Keratinocyte (primary cell): ENCODE measurements at regions not wholly inside any gene's neighbourhood (a gene's known extent, or its start where the extent isn't known, plus 50 kb on each side); places are given as distances from the start of the nearest gene placed in this dataset.

Source experiments
- DNase-seq: peaks from one replicate; pipeline ENCODE4 v3.0.0-alpha.2; 2011; ENCODE audit warnings: low read depth, missing footprints, low spot score
- FAIRE-seq: peaks from 2 replicates; lab custom pipeline; 2011; peaks lifted over from hg19 to GRCh38; lab: Jason Lieb, UNC
- H2AFZ ChIP-seq: 2 replicates; pipeline ENCODE4 v1.6.0; 2012; ENCODE audit warnings: low read length, control low read depth, inconsistent platforms; ENCODE audit not compliant: control insufficient read depth
- H3K27ac ChIP-seq: 2 replicates; pipeline ENCODE4 v1.5.1; 2011; ENCODE audit warnings: low read length; ENCODE audit not compliant: control insufficient read depth, insufficient read depth
- H3K27me3 ChIP-seq: 3 replicates; pipeline ENCODE4 v1.6.0; 2011; ENCODE audit warnings: low read length; ENCODE audit not compliant: control insufficient read depth, insufficient read depth; ENCODE audit errors: extremely low read depth
- H3K36me3 ChIP-seq, 2 experiments: 2 replicates in 1 of 2; 3 replicates in 1 of 2; pipeline ENCODE4 v1.5.1; 2011; ENCODE audit warnings: low read length in 2 of 2, mild to moderate bottlenecking in 1 of 2; ENCODE audit not compliant: control insufficient read depth in 2 of 2, insufficient read depth in 2 of 2; ENCODE audit errors: extremely low read depth in 1 of 2
- H3K4me1 ChIP-seq: 3 replicates; pipeline ENCODE4 v1.5.1; 2011; ENCODE audit warnings: low read length; ENCODE audit not compliant: control insufficient read depth, insufficient read depth; ENCODE audit errors: extremely low read depth
- H3K4me2 ChIP-seq: 3 replicates; pipeline ENCODE4 v1.6.0; 2011; ENCODE audit warnings: low read depth, low read length; ENCODE audit not compliant: control insufficient read depth, insufficient read depth; ENCODE audit errors: extremely low read depth
- H3K4me3 ChIP-seq, 3 experiments: fragments of 200-600 bp in 1 of 3; sonication (generic) in 1 of 3; 2 replicates in 2 of 3; 3 replicates in 1 of 3; pipeline ENCODE4 v1.5.1; 2011 to 2016; ENCODE audit warnings: low read length in 3 of 3, mild to moderate bottlenecking in 3 of 3, control low read depth in 2 of 3, inconsistent platforms in 1 of 3, low read depth in 1 of 3, mixed read lengths in 1 of 3, mixed run types in 1 of 3, moderate library complexity in 1 of 3; ENCODE audit not compliant: control insufficient read depth in 2 of 3, insufficient read depth in 2 of 3; ENCODE audit errors: extremely low read depth in 1 of 3
- H3K79me2 ChIP-seq: 2 replicates; pipeline ENCODE4 v1.6.0; 2012; ENCODE audit warnings: low read length; ENCODE audit not compliant: control insufficient read depth, insufficient read depth
- H3K9ac ChIP-seq: 3 replicates; pipeline ENCODE4 v1.6.0; 2011; ENCODE audit warnings: low read length; ENCODE audit not compliant: control insufficient read depth, insufficient read depth; ENCODE audit errors: extremely low read depth
- H3K9me1 ChIP-seq: 3 replicates; pipeline ENCODE4 v1.6.0; 2011; ENCODE audit warnings: low read length; ENCODE audit not compliant: control insufficient read depth, insufficient read depth; ENCODE audit errors: extremely low read depth
- H3K9me3 ChIP-seq: 2 replicates; pipeline ENCODE4 v1.5.1; 2012; ENCODE audit warnings: low read depth, low read length; ENCODE audit not compliant: control insufficient read depth
- H4K20me1 ChIP-seq: 3 replicates; pipeline ENCODE4 v1.6.0; 2011; ENCODE audit warnings: low read length; ENCODE audit not compliant: control insufficient read depth, insufficient read depth; ENCODE audit errors: extremely low read depth
- CTCF ChIP-seq, 3 experiments: IDR thresholded peaks in 1 of 3; conservative IDR thresholded peaks in 1 of 3; optimal IDR thresholded peaks in 1 of 3; 2 replicates in 2 of 3; 3 replicates in 1 of 3; pipeline versions ENCODE3 to v1.5.1; 2011; ENCODE audit warnings: low read length in 3 of 3, mild to moderate bottlenecking in 3 of 3, moderate library complexity in 2 of 3, control low read depth in 1 of 3, inconsistent platforms in 1 of 3; ENCODE audit not compliant: insufficient read depth in 2 of 3; ENCODE audit errors: extremely low read depth in 1 of 3
- EZH2 ChIP-seq: IDR thresholded peaks from one replicate; pipeline ENCODE4 v1.6.1; 2012; ENCODE audit warnings: inconsistent platforms, mild to moderate bottlenecking, low read length, moderate library complexity
- dilution Hi-C: fragments of 300-500 bp; cut with MboI; formaldehyde crosslinking; loops from one replicate; pipeline ENCODE4 v1.7.0; 2020; ENCODE audit warnings: low sequenced_read_pairs; ENCODE audit not compliant: extremely low pct_ligation_motif_present
- small RNA-seq, 3 experiments: library from RNA; depleted of rRNA; stranded (forward); fragments of <200 nt; gene quantifications; one replicate each; pipeline ENCODE3, GENCODE V24; 2012; ENCODE audit warnings: low read depth in 3 of 3, low replicate concordance in 1 of 3; ENCODE audit not compliant: insufficient read length in 3 of 3

GRCh38 chr6:148289153-148289552 is 53.5 kb upstream of the SASH1 start:
- no peaks in the 10 kb centered on the region for H3K27me3 ChIP-seq
- H3K27ac ChIP-seq, result no peak overlapping the region
- DNase-seq, result no peak
- H3K4me2 ChIP-seq, result no peak overlapping the region
- no peaks in the 10 kb centered on the region for H3K79me2 ChIP-seq
- H3K4me3 ChIP-seq, result no peak overlapping the region
- no peak for FAIRE-seq
- dilution Hi-C loops, result no loop called here
- no peak for TF ChIP-seq CTCF (optimal IDR thresholded peaks at IDR 0.05 in 1 of 3, IDR thresholded peaks at IDR 0.05 in 1 of 3, conservative IDR thresholded peaks at IDR 0.05 in 1 of 3; ENCODE audit: extremely low read depth in 1 of 3, insufficient read depth in 2 of 3, low read length in 3 of 3)
- no peak for TF ChIP-seq EZH2
- no peaks in the 10 kb centered on the region for H3K36me3 ChIP-seq
- H3K9me1 ChIP-seq, result no peaks in the 10 kb centered on the region
- no peaks in the 10 kb centered on the region for H4K20me1 ChIP-seq
- no peaks in the 10 kb centered on the region for H3K9me3 ChIP-seq
- H2AFZ ChIP-seq, result no peak overlapping the region
- H3K4me1 ChIP-seq, result no peaks in the 10 kb centered on the region
- no peak overlapping the region for H3K9ac ChIP-seq

GRCh38 chr6:148291876-148292275 is 50.8 kb upstream of the SASH1 start:
- no peak for FAIRE-seq
- dilution Hi-C loops, result no loop called here

More at GRCh38 chr6:148291876-148292275, 50.8 kb upstream of the SASH1 start:
- H3K4me2 ChIP-seq, result no peak overlapping the region
- no peaks in the 10 kb centered on the region for H3K9me1 ChIP-seq
- no peak overlapping the region for H3K27ac ChIP-seq
- H3K4me1 ChIP-seq, result no peaks in the 10 kb centered on the region
- TF ChIP-seq CTCF (optimal IDR thresholded peaks at IDR 0.05 in 1 of 3, IDR thresholded peaks at IDR 0.05 in 1 of 3, conservative IDR thresholded peaks at IDR 0.05 in 1 of 3; ENCODE audit: extremely low read depth in 1 of 3, insufficient read depth in 2 of 3, low read length in 3 of 3) (no peak), EZH2 (no peak)
- DNase-seq, result no peak
- no peak overlapping the region for H2AFZ ChIP-seq
- H3K9me3 ChIP-seq, result no peaks in the 10 kb centered on the region
- H3K27me3 ChIP-seq, result no peaks in the 10 kb centered on the region
- no peaks in the 10 kb centered on the region for H3K36me3 ChIP-seq
- no peaks in the 10 kb centered on the region for H4K20me1 ChIP-seq
- no peak overlapping the region for H3K4me3 ChIP-seq
- no peaks in the 10 kb centered on the region for H3K79me2 ChIP-seq
- H3K9ac ChIP-seq, result no peak overlapping the region

Small RNA genes lying in the stretch of these regions (small RNA-seq; reads per million reads assigned to genes)
- gene RNU6-1222P, result 0 reads per million in 3 experiments
